ENCODE measurements at regions not wholly inside any gene's neighbourhood (a gene's known extent, or its start where the extent isn't known, plus 50 kb on each side); places are given as distances from the start of the nearest gene placed in this dataset.

GRCh38 chr4:10740891-10741620 is 56.5 kb upstream of the CLNK start:
- no peak for DNase-seq

- DNase-seq = no peak
Measured at GRCh38 chr4:10740251-10740650, 55.7 kb upstream of the CLNK start.

- DNase-seq = no peak
Measured at GRCh38 chr4:10738826-10739489, 54.4 kb upstream of the CLNK start.

GRCh38 chr4:10737337-10737736 is 52.8 kb upstream of the CLNK start:
- no peak for DNase-seq

GRCh38 chr4:10736895-10737294 is 52.3 kb upstream of the CLNK start:
- no peak for DNase-seq

- DNase-seq = no peak
Measured at GRCh38 chr4:10736266-10736665, 51.7 kb upstream of the CLNK start.

GRCh38 chr4:10734697-10735096 is 50.1 kb upstream of the CLNK start:
- DNase-seq = no peak

Measured in GDM1 (cell line).